Brain microvascular endothelial cell (primary cell): ENCODE measurements at regions not wholly inside any gene's neighbourhood (a gene's known extent, or its start where the extent isn't known, plus 50 kb on each side); places are given as distances from the start of the nearest gene placed in this dataset.

Experiments used
- DNase-seq: peaks from one replicate; pipeline ENCODE4 v3.0.0-alpha.2; 2020
- H3K27ac ChIP-seq: fragments of 250-450 bp; sonication (Bioruptor Pico); 2 replicates; pipeline ENCODE4 v1.5.1; 2020; ENCODE audit warnings: mild to moderate bottlenecking, moderate library complexity
- H3K27me3 ChIP-seq: fragments of 250-450 bp; sonication (Bioruptor Pico); replicated peaks from 2 replicates; pipeline ENCODE4 v1.5.1; 2020; ENCODE audit warnings: mild to moderate bottlenecking
- H3K36me3 ChIP-seq: fragments of 250-450 bp; sonication (Bioruptor Pico); replicated peaks from 2 replicates; pipeline ENCODE4 v1.5.1; 2020; ENCODE audit warnings: mild to moderate bottlenecking
- H3K4me3 ChIP-seq: 2 replicates; pipeline ENCODE4 v1.5.1; 2011; ENCODE audit warnings: low read depth, mild to moderate bottlenecking, control low read depth, low read length, moderate library complexity
- CTCF ChIP-seq: IDR thresholded peaks from 2 replicates; pipeline ENCODE4 v1.5.1; 2011; ENCODE audit warnings: low read depth, mild to moderate bottlenecking, moderate library complexity, low read length, control low read depth, inconsistent platforms; ENCODE audit errors: missing control alignments
- in situ Hi-C: cut with HindIII; loops from 2 replicates; pipeline ENCODE4 v1.10.0; 2017; ENCODE audit warnings: low sequenced_read_pairs, low pct_ligation_motif_present

- H3K4me3 ChIP-seq, result no peak overlapping the region
- no peaks in the 10 kb centered on the region for H3K36me3 ChIP-seq
- no peak for TF ChIP-seq CTCF
- DNase-seq, result no peak
- no peak overlapping the region for H3K27ac ChIP-seq
- H3K27me3 ChIP-seq, result no peaks in the 10 kb centered on the region
- in situ Hi-C loops, result no loop called here
These were observed 93.2 kb upstream of the OTX2 start for GRCh38 chr14:56903304-56903969.

- H3K27me3 ChIP-seq, result no peaks in the 10 kb centered on the region
- H3K4me3 ChIP-seq, result no peak overlapping the region
- in situ Hi-C loops, result no loop called here
- no peaks in the 10 kb centered on the region for H3K36me3 ChIP-seq
- TF ChIP-seq CTCF, result no peak
- no peak for DNase-seq
- no peak overlapping the region for H3K27ac ChIP-seq
These were observed 92.1 kb upstream of the OTX2 start for GRCh38 chr14:56902385-56902784.

GRCh38 chr14:56900726-56901125, 90.4 kb upstream of the OTX2 start:
- Histone ChIP-seq H3K4me3 (no peak overlapping the region), H3K27ac (no peak overlapping the region), H3K27me3 (no peaks in the 10 kb centered on the region), H3K36me3 (no peaks in the 10 kb centered on the region)
- TF ChIP-seq CTCF, result no peak
- no peak for DNase-seq
- in situ Hi-C loops, result no loop called here

- Histone ChIP-seq H3K27ac (no peak overlapping the region), H3K4me3 (no peak overlapping the region), H3K27me3 (no peaks in the 10 kb centered on the region), H3K36me3 (no peaks in the 10 kb centered on the region)
- no peak for DNase-seq
- no peak for TF ChIP-seq CTCF
- in situ Hi-C loops, result no loop called here
These were observed 89.5 kb upstream of the OTX2 start for GRCh38 chr14:56899829-56900228.

- Histone ChIP-seq H3K27ac (no peak overlapping the region), H3K27me3 (no peaks in the 10 kb centered on the region), H3K4me3 (no peak overlapping the region), H3K36me3 (no peaks in the 10 kb centered on the region)
- in situ Hi-C loops, result no loop called here
- no peak for DNase-seq
- no peak for TF ChIP-seq CTCF
These were observed 86.6 kb upstream of the OTX2 start for GRCh38 chr14:56896922-56897321.

GRCh38 chr14:56896231-56896630, 86.0 kb upstream of the OTX2 start:
- no peak for DNase-seq
- no peak overlapping the region for H3K27ac ChIP-seq
- no peaks in the 10 kb centered on the region for H3K27me3 ChIP-seq
- no peaks in the 10 kb centered on the region for H3K36me3 ChIP-seq
- no peak for TF ChIP-seq CTCF
- in situ Hi-C loops, result no loop called here
- no peak overlapping the region for H3K4me3 ChIP-seq
